CD4-positive, alpha-beta T cell treated with Interleukin-15 for 4 hours (primary cell): ENCODE measurements at regions not wholly inside any gene's neighbourhood (a gene's known extent, or its start where the extent isn't known, plus 50 kb on each side); places are given as distances from the start of the nearest gene placed in this dataset.
"Not testable (repeated sequence)": the region's sequence is repeated elsewhere in the genome, so short reads cannot be mapped to it uniquely, and the experiment has no call there.

Source experiments
- DNase-seq: peaks from one replicate; pipeline ENCODE4 v3.0.0-alpha.2; 2020; ENCODE audit warnings: low spot score

GRCh38 chr3:145176907-145177306 is 984.1 kb downstream of the PLOD2 start:
- DNase-seq = no peak

- DNase-seq = no peak
Measured at GRCh38 chr3:145177828-145178227, 983.2 kb downstream of the PLOD2 start.

GRCh38 chr3:145182196-145182911 is 978.6 kb downstream of the PLOD2 start:
- DNase-seq = no peak

- no peak for DNase-seq
Measured at GRCh38 chr3:145183261-145183660, 977.7 kb downstream of the PLOD2 start.

- no peak for DNase-seq
Measured at GRCh38 chr3:145188079-145188770, 972.8 kb downstream of the PLOD2 start.

- no peak for DNase-seq
Measured at GRCh38 chr3:145190138-145190537, 970.8 kb downstream of the PLOD2 start.

GRCh38 chr3:145190761-145191160 is 970.2 kb downstream of the PLOD2 start:
- no peak for DNase-seq

- DNase-seq = no peak
Measured at GRCh38 chr3:145191543-145191942, 969.4 kb downstream of the PLOD2 start.

GRCh38 chr3:145197051-145197820 is 963.7 kb downstream of the PLOD2 start:
- DNase-seq = no peak

GRCh38 chr3:145197821-145198220 is 963.2 kb downstream of the PLOD2 start:
- DNase-seq = no peak

GRCh38 chr3:145209561-145209960 is 951.4 kb downstream of the PLOD2 start:
- DNase-seq = no peak

- DNase-seq = no peak
Measured at GRCh38 chr3:145219355-145220235, 941.4 kb downstream of the PLOD2 start.

- no peak for DNase-seq
Measured at GRCh38 chr3:145224886-145225285, 936.1 kb downstream of the PLOD2 start.

GRCh38 chr3:145243875-145244274 is 917.1 kb downstream of the PLOD2 start:
- DNase-seq = no peak

GRCh38 chr3:145244327-145244726 is 916.7 kb downstream of the PLOD2 start:
- no peak for DNase-seq

GRCh38 chr3:145246291-145246690 is 914.7 kb downstream of the PLOD2 start:
- DNase-seq = no peak

- no peak for DNase-seq
Measured at GRCh38 chr3:145248928-145249327, 912.1 kb downstream of the PLOD2 start.

GRCh38 chr3:145251311-145251710 is 909.7 kb downstream of the PLOD2 start:
- no peak for DNase-seq

- DNase-seq = not testable (repeated sequence)
Measured at GRCh38 chr3:145257967-145258366, 903.0 kb downstream of the PLOD2 start.

- DNase-seq = no peak
Measured at GRCh38 chr3:145259166-145259880, 901.7 kb downstream of the PLOD2 start.

- not testable (repeated sequence) for DNase-seq
Measured at GRCh38 chr3:145263458-145263857, 897.5 kb downstream of the PLOD2 start.
